ENCODE measurements at regions not wholly inside any gene's neighbourhood (a gene's known extent, or its start where the extent isn't known, plus 50 kb on each side); places are given as distances from the start of the nearest gene placed in this dataset.

GRCh38 chr3:22933841-22934116 lies 269.3 kb upstream of the UBE2E2 start (continued):
- TF ChIP-seq CTCF (IDR thresholded peaks at IDR 0.05 in 2 of 3, conservative IDR thresholded peaks at IDR 0.05 in 1 of 3; ENCODE audit: borderline replicate concordance in 1 of 3, insufficient read depth in 1 of 3, low read depth in 2 of 3, low read length in 2 of 3): no peak
- no peak for TF ChIP-seq POLR2AphosphoS5 (IDR thresholded peaks at IDR 0.05; ENCODE audit: low read depth, low read length)
- no peak for TF ChIP-seq CEBPB (IDR thresholded peaks at IDR 0.05; ENCODE audit: low read depth)
- no peak for TF ChIP-seq SRF (IDR thresholded peaks at IDR 0.05; ENCODE audit: low read depth)
- TF ChIP-seq YY1 (IDR thresholded peaks at IDR 0.05; ENCODE audit: extremely low read depth, insufficient replicate concordance, low read depth, low read length): no peak
- no peak for TF ChIP-seq REST (IDR thresholded peaks at IDR 0.05; ENCODE audit: low read depth)
- TF ChIP-seq EZH2phosphoT487 (IDR thresholded peaks at IDR 0.05; ENCODE audit: borderline replicate concordance): no peak
- no peak for TF ChIP-seq EGR1 (IDR thresholded peaks at IDR 0.05; ENCODE audit: low read depth)

DNA sequence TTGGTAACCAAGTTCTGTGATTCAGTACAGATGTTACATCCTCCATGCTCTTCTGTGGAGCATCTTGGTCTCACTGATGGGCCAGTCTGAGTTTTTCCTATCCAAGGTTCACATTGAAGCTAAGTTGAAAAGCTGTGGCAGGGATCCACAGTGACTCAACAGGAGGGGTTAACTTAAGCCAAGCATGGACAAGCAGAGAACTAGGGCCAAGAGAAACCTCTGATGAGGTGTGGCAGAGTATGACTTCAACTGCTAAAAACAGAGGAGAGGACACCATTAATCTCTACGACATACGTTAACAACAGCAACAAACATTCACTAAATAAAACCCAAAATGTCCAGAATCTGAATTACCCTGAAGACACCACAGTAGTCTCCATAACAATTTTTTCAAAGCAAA lies 268.1 kb upstream of the UBE2E2 start:
- no peak overlapping the region for H3K4me2 ChIP-seq (ENCODE audit: low read length)
- no peak overlapping the region for H3K4me3 ChIP-seq (replicated peaks in 1 of 2; ENCODE audit: low read depth in 1 of 2, low read length in 2 of 2)
- no peaks in the 10 kb centered on the region for H3K4me1 ChIP-seq (ENCODE audit: control insufficient read depth in 1 of 2, insufficient read depth in 2 of 2, low read length in 2 of 2)
- H3K79me2 ChIP-seq (ENCODE audit: insufficient read depth, low read length): no peaks in the 10 kb centered on the region
- CTCF ChIA-PET: no interaction called here
- no peaks in the 10 kb centered on the region for H3K9me2 ChIP-seq (ENCODE audit: insufficient read depth)
- no peaks in the 10 kb centered on the region for H4K20me1 ChIP-seq (ENCODE audit: insufficient read depth)
- ATAC-seq (no peak), DNase-seq (ENCODE audit: low read depth, low spot score) (no peak)
- RAD21 ChIA-PET (ENCODE audit: low non-redundant PET in 1 of 2, low total read pairs in 2 of 2, uncharacterized antibody in 2 of 2, unreplicated experiment in 2 of 2): no interaction called here
- no peak for TF ChIP-seq ZNF274 (IDR thresholded peaks at IDR 0.05; ENCODE audit: low read depth, low read length)
- TF ChIP-seq RAD21 (IDR thresholded peaks at IDR 0.05; ENCODE audit: low read depth): no peak
- TF ChIP-seq REST (IDR thresholded peaks at IDR 0.05; ENCODE audit: low read depth): no peak
- no peak for TF ChIP-seq SP1 (IDR thresholded peaks at IDR 0.05; ENCODE audit: low read depth)
- no peak for TF ChIP-seq YY1 (IDR thresholded peaks at IDR 0.05; ENCODE audit: extremely low read depth, insufficient replicate concordance, low read depth, low read length)
- no peak for TF ChIP-seq ATF3 (IDR thresholded peaks at IDR 0.05)
- TF ChIP-seq TCF7L2 (IDR thresholded peaks at IDR 0.05; ENCODE audit: borderline replicate concordance, extremely low read depth, insufficient read depth, insufficient read length): no peak
- no peak for TF ChIP-seq SRF (IDR thresholded peaks at IDR 0.05; ENCODE audit: low read depth)
- no peak for TF ChIP-seq ZFX (IDR thresholded peaks at IDR 0.05)
- TF ChIP-seq EZH2phosphoT487 (IDR thresholded peaks at IDR 0.05; ENCODE audit: borderline replicate concordance): no peak
- H2AFZ ChIP-seq (ENCODE audit: low read depth, low read length, poor library complexity, severe bottlenecking): no peak overlapping the region
- BruUV-seq (replicated peaks): no TSS peak
- POLR2A ChIA-PET: no interaction called here
- no peaks in the 10 kb centered on the region for H3K36me3 ChIP-seq (ENCODE audit: control insufficient read depth in 1 of 2, insufficient read depth in 2 of 2, low read length in 2 of 2)
- H3K9me3 ChIP-seq (ENCODE audit: control insufficient read depth in 1 of 2, insufficient read depth in 1 of 2, low read depth in 1 of 2, low read length in 2 of 2): no peaks in the 10 kb centered on the region
- no peak overlapping the region for H3K27ac ChIP-seq (ENCODE audit: low read depth, low read length)
- no peaks in the 10 kb centered on the region for H3K27me3 ChIP-seq (ENCODE audit: insufficient read depth, low read length)
- intact Hi-C loops (cut with micrococcal nuclease): no loop called here
- H3K9ac ChIP-seq (ENCODE audit: low read length): no peak overlapping the region
